Testis (tissue), 2 donors: ENCODE measurements at regions not wholly inside any gene's neighbourhood (a gene's known extent, or its start where the extent isn't known, plus 50 kb on each side); places are given as distances from the start of the nearest gene placed in this dataset.

Source experiments
- CTCF ChIP-seq, 3 experiments: fragments of 450-650 bp in 2 of 3; fragments of 200-600 bp in 1 of 3; sonication (generic) in 1 of 3; IDR thresholded peaks; one replicate each; pipeline ENCODE4 v1.5.1; 2016 to 2019; ENCODE audit warnings: antibody characterized with exemption in 3 of 3, mild to moderate bottlenecking in 2 of 3, moderate library complexity in 1 of 3
- POLR2A ChIP-seq: fragments of 450-650 bp; IDR thresholded peaks from one replicate; pipeline ENCODE4 v1.6.1; 2017; ENCODE audit warnings: antibody characterized with exemption, mild to moderate bottlenecking, moderate library complexity

GRCh38 chr15:62783303-62783957, 259.1 kb upstream of the TPM1 start:
- no peak for TF ChIP-seq POLR2A
- no peak for TF ChIP-seq CTCF (IDR thresholded peaks at IDR 0.05)
